Endothelial cell of umbilical vein (primary cell): ENCODE measurements at regions not wholly inside any gene's neighbourhood (a gene's known extent, or its start where the extent isn't known, plus 50 kb on each side); places are given as distances from the start of the nearest gene placed in this dataset.

Experiments
- EZH2 ChIP-seq: IDR thresholded peaks from 2 replicates; pipeline ENCODE4 v1.6.1; 2012; ENCODE audit warnings: borderline replicate concordance, low read depth, mild to moderate bottlenecking, moderate library complexity, low read length, inconsistent platforms; ENCODE audit not compliant: severe bottlenecking
- POLR2A ChIP-seq: IDR thresholded peaks from 2 replicates; pipeline ENCODE4 v1.6.1; 2012; ENCODE audit warnings: low read depth, mild to moderate bottlenecking, control low read depth, low read length
- TF ChIP-seq, protein P1 (sequence below), 2 donors: IDR thresholded peaks; 1 replicate in 1 of 2; 2 replicates in 1 of 2; pipeline ENCODE4 v1.5.1; 2011; ENCODE audit warnings: low read length in 2 of 2, mild to moderate bottlenecking in 2 of 2, moderate library complexity in 2 of 2, control low read depth in 1 of 2, inconsistent platforms in 1 of 2, low read depth in 1 of 2; ENCODE audit not compliant: insufficient read depth in 1 of 2; ENCODE audit errors: extremely low read depth in 1 of 2
- TF ChIP-seq, protein P2 (sequence below): IDR thresholded peaks from 2 replicates; pipeline ENCODE4 v1.6.1; 2011; ENCODE audit not compliant: insufficient read depth, insufficient read length

DNA sequence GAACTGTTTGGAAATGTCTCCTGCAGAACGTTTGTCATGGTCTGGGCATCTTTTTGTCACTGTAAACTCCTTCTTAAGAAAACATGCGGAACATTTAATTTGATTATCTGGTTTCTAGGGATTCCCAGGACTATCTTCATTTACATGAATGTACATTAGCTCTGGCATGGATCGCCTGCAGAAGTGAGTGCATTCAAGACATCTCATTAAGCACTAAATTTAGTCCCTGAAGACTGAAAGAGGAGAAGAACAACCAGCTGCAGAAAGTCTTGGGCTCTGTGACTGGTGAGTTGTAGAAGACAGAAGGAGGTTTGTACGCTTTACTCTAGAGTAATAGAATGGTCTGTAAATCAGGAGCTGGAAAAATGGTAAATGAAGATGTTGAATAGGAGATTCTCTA is 540.7 kb downstream of the BCKDHB start:
- TF ChIP-seq POLR2A: no peak
- TF ChIP-seq, protein P1, sequence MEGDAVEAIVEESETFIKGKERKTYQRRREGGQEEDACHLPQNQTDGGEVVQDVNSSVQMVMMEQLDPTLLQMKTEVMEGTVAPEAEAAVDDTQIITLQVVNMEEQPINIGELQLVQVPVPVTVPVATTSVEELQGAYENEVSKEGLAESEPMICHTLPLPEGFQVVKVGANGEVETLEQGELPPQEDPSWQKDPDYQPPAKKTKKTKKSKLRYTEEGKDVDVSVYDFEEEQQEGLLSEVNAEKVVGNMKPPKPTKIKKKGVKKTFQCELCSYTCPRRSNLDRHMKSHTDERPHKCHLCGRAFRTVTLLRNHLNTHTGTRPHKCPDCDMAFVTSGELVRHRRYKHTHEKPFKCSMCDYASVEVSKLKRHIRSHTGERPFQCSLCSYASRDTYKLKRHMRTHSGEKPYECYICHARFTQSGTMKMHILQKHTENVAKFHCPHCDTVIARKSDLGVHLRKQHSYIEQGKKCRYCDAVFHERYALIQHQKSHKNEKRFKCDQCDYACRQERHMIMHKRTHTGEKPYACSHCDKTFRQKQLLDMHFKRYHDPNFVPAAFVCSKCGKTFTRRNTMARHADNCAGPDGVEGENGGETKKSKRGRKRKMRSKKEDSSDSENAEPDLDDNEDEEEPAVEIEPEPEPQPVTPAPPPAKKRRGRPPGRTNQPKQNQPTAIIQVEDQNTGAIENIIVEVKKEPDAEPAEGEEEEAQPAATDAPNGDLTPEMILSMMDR (IDR thresholded peaks at IDR 0.05; ENCODE audit: extremely low read depth in 1 of 2, insufficient read depth in 1 of 2, low read depth in 1 of 2, low read length in 2 of 2): no peak
- TF ChIP-seq EZH2: no peak
- TF ChIP-seq, protein P2, sequence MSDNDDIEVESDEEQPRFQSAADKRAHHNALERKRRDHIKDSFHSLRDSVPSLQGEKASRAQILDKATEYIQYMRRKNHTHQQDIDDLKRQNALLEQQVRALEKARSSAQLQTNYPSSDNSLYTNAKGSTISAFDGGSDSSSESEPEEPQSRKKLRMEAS: no peak
